ENCODE measurements at regions not wholly inside any gene's neighbourhood (a gene's known extent, or its start where the extent isn't known, plus 50 kb on each side); places are given as distances from the start of the nearest gene placed in this dataset.

- H3K9me3 Mint-ChIP-seq = no peaks in the 10 kb centered on the region
- H3K36me3 Mint-ChIP-seq (ENCODE audit: low read depth) = no peaks in the 10 kb centered on the region
- peaks cover 33% of the 10 kb centered on the region for H3K4me1 Mint-ChIP-seq
- no peaks in the 10 kb centered on the region for H3K9me3 ChIP-seq (ENCODE audit: control insufficient read depth, low read length)
- H3K4me3 ChIP-seq (ENCODE audit: low read length) = no peak overlapping the region
- no peaks in the 10 kb centered on the region for H3K27me3 Mint-ChIP-seq (ENCODE audit: insufficient read depth)
- TF ChIP-seq, protein P1, sequence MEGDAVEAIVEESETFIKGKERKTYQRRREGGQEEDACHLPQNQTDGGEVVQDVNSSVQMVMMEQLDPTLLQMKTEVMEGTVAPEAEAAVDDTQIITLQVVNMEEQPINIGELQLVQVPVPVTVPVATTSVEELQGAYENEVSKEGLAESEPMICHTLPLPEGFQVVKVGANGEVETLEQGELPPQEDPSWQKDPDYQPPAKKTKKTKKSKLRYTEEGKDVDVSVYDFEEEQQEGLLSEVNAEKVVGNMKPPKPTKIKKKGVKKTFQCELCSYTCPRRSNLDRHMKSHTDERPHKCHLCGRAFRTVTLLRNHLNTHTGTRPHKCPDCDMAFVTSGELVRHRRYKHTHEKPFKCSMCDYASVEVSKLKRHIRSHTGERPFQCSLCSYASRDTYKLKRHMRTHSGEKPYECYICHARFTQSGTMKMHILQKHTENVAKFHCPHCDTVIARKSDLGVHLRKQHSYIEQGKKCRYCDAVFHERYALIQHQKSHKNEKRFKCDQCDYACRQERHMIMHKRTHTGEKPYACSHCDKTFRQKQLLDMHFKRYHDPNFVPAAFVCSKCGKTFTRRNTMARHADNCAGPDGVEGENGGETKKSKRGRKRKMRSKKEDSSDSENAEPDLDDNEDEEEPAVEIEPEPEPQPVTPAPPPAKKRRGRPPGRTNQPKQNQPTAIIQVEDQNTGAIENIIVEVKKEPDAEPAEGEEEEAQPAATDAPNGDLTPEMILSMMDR (conservative IDR thresholded peaks at IDR 0.05) = no peak
- H3K36me3 ChIP-seq (ENCODE audit: control insufficient read depth, insufficient read depth, low read length) = no peaks in the 10 kb centered on the region
- 69 to 83% methylated on average over 4 to 6 of the region's 6 CpGs for WGBS, 2 experiments (ENCODE audit: insufficient coverage in 1 of 2, insufficient read length in 1 of 2)
- H3K27me3 ChIP-seq (ENCODE audit: control insufficient read depth, insufficient read depth, low read length, poor library complexity, severe bottlenecking) = no peaks in the 10 kb centered on the region
- H3K4me3 Mint-ChIP-seq = no peak overlapping the region
- peaks cover 8% of the 10 kb centered on the region for H3K4me1 ChIP-seq (ENCODE audit: control insufficient read depth, insufficient read depth, low read length)
- no peak overlapping the region for H3K27ac Mint-ChIP-seq
- no peak for DNase-seq
- no peak overlapping the region for H3K9ac ChIP-seq (ENCODE audit: extremely low read depth, low read length, poor library complexity, severe bottlenecking)
- H3K27ac ChIP-seq (ENCODE audit: low read depth, low read length) = no peak overlapping the region
Observed at GRCh38 chr1:81308191-81308590, 492.5 kb upstream of the ADGRL2 start.

DNA sequence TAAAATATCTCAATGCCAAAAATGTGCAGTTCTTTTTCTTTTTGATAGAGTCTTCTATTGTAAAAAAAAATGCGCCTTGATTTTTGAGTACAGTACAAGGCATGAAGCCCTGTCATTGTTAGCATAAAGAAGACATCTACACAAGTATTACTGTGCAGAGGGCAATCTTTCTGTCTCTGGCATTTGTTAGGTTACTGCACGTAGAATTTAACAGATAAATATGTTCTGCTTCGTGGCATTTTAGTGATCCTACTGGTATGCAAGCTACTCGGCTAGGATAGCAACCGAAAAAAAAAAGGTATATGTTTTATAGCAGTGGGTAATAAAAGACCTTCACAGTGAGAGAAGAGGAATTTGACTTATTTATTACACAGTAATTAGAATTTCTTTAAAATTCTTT, 492.9 kb upstream of the ADGRL2 start:
- WGBS, 2 experiments (ENCODE audit: insufficient coverage in 1 of 2, insufficient read length in 1 of 2) = 75 to 81% methylated on average over 5 of the region's 5 CpGs
- peaks cover 29% of the 10 kb centered on the region for H3K4me1 Mint-ChIP-seq

DNA sequence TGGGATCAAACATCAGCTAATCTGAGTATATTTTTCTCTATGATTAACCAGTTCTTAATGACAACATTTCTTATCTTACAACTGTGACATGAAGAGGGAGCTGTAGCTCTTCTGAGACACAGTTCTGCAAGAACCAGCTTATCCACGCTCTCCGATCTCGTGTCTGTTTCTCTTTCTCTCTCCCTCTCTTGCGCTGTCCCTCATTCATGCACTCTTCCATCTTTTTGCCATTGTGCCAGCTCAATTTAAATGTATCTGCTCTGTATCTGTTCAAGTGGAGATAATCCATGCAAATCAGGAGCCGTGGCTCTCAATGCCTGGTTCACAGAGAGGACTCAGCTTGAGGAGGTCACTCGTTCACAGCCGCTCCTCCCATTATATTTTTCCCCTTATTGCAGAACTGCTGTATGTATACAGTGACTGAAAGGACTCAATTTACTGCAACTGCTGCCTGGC, 494.7 kb upstream of the ADGRL2 start:
- no peak overlapping the region for H3K27ac Mint-ChIP-seq
- no peak overlapping the region for H3K9ac ChIP-seq (ENCODE audit: extremely low read depth, low read length, poor library complexity, severe bottlenecking)
- no peaks in the 10 kb centered on the region for H3K9me3 ChIP-seq (ENCODE audit: control insufficient read depth, low read length)
- H3K27me3 ChIP-seq (ENCODE audit: control insufficient read depth, insufficient read depth, low read length, poor library complexity, severe bottlenecking) = no peaks in the 10 kb centered on the region
- H3K4me1 Mint-ChIP-seq = peaks cover 18% of the 10 kb centered on the region
- no peak overlapping the region for H3K4me3 Mint-ChIP-seq
- peaks cover 8% of the 10 kb centered on the region for H3K4me1 ChIP-seq (ENCODE audit: control insufficient read depth, insufficient read depth, low read length)
- no peak overlapping the region for H3K27ac ChIP-seq (ENCODE audit: low read depth, low read length)
- no peaks in the 10 kb centered on the region for H3K27me3 Mint-ChIP-seq (ENCODE audit: insufficient read depth)
- peak; percentile 62 for DNase-seq
- no peaks in the 10 kb centered on the region for H3K36me3 ChIP-seq (ENCODE audit: control insufficient read depth, insufficient read depth, low read length)
- H3K36me3 Mint-ChIP-seq (ENCODE audit: low read depth) = no peaks in the 10 kb centered on the region
- TF ChIP-seq, protein P1 (conservative IDR thresholded peaks at IDR 0.05) = peak; percentile 71
- no peaks in the 10 kb centered on the region for H3K9me3 Mint-ChIP-seq
- WGBS, 2 experiments (ENCODE audit: insufficient coverage in 1 of 2, insufficient read length in 1 of 2) = 13 to 20% methylated on average over 3 to 7 of the region's 7 CpGs
- peak overlapping the region; percentile 67 for H3K4me3 ChIP-seq (ENCODE audit: low read length)

More for the DNA sequence above, 492.9 kb upstream of the ADGRL2 start:
- Histone ChIP-seq H3K9me3 (ENCODE audit: control insufficient read depth, low read length) (no peaks in the 10 kb centered on the region), H3K9ac (ENCODE audit: extremely low read depth, low read length, poor library complexity, severe bottlenecking) (no peak overlapping the region), H3K4me3 (ENCODE audit: low read length) (no peak overlapping the region), H3K36me3 (ENCODE audit: control insufficient read depth, insufficient read depth, low read length) (no peaks in the 10 kb centered on the region), H3K4me1 (ENCODE audit: control insufficient read depth, insufficient read depth, low read length) (peaks cover 8% of the 10 kb centered on the region), H3K27me3 (ENCODE audit: control insufficient read depth, insufficient read depth, low read length, poor library complexity, severe bottlenecking) (no peaks in the 10 kb centered on the region), H3K27ac (ENCODE audit: low read depth, low read length) (no peak overlapping the region)
- no peak for DNase-seq
- Mint-ChIP-seq H3K9me3 (no peaks in the 10 kb centered on the region), H3K4me3 (no peak overlapping the region), H3K36me3 (ENCODE audit: low read depth) (no peaks in the 10 kb centered on the region), H3K27ac (no peak overlapping the region), H3K27me3 (ENCODE audit: insufficient read depth) (no peaks in the 10 kb centered on the region)
- TF ChIP-seq, protein P1 (conservative IDR thresholded peaks at IDR 0.05) = no peak

All from endodermal cell (in vitro differentiated cells).